HG03571 (cell line): ENCODE measurements at regions not wholly inside any gene's neighbourhood (a gene's known extent, or its start where the extent isn't known, plus 50 kb on each side); places are given as distances from the start of the nearest gene placed in this dataset.

Experiments
- ATAC-seq: cut with Tn5 transposase; IDR thresholded peaks from one replicate; pipeline ENCODE4 v1.9.1; 2021; ENCODE audit not compliant: unreplicated experiment

GRCh38 chr2:6064757-6065156, 372.6 kb downstream of the SOX11 start:
- ATAC-seq: no peak

DNA sequence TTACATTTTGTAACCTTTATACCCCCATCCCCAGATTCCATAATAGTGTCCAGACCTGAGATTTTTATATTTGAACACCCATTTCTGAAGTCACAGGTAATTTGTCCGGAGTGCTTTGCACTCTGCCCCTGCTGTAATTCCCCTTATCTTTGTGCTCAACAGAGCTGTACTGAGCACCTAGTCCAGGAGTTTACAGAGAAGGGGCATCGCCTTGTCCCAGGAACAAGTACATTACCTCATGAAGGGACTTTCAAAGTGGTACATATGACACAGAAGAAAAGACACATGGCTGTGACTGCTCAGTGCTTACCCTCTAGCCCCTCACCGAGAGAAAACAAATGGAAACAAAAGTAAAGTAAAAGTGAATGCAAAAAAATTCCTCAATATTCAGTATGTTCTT, 373.5 kb downstream of the SOX11 start:
- no peak for ATAC-seq

GRCh38 chr2:6067089-6067488, 374.9 kb downstream of the SOX11 start:
- no peak for ATAC-seq

DNA sequence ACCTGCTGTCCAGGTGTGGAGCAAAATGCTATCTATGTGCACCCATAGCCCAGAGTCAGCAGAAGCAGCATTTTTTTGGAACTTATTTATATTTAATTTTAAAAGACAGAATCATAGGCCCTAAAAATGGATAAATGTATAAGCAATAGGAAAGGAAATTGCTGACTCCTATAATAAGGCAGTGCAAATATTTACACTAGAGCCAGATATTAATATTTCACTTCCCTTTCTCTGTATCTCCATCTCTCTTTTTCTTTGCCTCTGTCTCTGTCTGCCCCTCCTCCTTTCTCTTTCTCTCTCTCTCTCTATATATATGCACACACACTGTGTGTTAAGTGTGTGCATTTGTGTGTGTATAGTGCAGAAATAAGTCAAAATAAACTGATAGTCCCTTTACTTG, 375.6 kb downstream of the SOX11 start:
- no peak for ATAC-seq

- ATAC-seq: no peak
Measured at GRCh38 chr2:6068429-6068828, 376.2 kb downstream of the SOX11 start.

DNA sequence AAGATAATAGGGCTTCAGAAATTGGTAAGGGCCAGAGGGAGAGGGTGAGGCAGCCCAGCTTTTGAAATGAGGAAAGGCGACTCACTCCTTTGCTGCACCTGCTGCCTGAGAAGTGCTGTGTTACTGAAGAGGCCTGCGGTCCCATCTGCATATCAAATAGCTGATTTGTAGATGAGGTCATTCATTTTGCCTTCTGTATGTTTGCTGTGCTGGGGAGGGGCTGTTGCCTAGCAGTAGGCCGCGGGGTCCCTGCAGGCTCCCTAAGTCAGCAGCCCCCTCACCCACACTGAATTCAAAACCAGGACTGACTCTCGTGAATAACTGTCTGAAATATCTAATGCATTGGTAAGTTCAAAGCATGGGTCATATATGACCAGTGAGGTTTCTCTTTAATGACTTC, 377.2 kb downstream of the SOX11 start:
- ATAC-seq: no peak

DNA sequence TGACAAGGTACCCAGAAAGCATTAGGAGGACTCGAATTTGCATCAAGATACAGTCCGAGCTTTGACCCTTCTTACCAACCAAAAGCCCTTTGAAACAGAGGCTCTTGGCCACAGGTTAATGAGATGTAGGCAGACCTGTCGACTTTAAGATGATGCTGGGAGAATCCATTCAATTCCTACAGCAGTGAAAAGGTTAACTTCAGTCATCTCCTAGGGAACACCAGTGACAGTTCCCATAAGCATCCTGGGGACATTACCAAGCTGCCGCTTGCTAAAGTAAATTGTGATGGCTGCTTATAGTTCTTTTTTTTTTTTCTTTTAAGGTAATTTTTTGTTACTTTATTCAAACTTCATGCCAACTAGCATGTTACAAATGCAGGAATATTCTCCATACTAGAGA, 379.3 kb downstream of the SOX11 start:
- ATAC-seq: no peak

DNA sequence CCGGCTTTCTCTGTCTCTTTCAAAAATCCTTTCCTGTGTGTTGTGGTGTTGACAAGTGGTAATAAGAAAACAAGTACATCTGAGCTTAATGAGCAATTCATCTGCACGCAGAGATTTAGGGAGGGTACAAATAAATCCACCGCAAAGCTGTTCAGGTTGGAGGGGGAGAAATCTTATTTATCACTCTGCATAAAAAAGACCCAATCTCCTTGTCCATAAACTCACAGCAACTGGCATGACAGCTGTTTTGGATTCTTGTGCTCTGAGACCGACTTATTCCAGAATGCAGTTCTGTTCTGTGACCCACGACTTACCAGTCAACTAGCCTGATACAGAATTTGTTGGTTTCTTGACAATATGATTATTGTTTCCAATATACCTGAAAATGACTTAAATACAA, 380.1 kb downstream of the SOX11 start:
- ATAC-seq: no peak

- no peak for ATAC-seq
Measured at GRCh38 chr2:6072768-6073167, 380.6 kb downstream of the SOX11 start.

DNA sequence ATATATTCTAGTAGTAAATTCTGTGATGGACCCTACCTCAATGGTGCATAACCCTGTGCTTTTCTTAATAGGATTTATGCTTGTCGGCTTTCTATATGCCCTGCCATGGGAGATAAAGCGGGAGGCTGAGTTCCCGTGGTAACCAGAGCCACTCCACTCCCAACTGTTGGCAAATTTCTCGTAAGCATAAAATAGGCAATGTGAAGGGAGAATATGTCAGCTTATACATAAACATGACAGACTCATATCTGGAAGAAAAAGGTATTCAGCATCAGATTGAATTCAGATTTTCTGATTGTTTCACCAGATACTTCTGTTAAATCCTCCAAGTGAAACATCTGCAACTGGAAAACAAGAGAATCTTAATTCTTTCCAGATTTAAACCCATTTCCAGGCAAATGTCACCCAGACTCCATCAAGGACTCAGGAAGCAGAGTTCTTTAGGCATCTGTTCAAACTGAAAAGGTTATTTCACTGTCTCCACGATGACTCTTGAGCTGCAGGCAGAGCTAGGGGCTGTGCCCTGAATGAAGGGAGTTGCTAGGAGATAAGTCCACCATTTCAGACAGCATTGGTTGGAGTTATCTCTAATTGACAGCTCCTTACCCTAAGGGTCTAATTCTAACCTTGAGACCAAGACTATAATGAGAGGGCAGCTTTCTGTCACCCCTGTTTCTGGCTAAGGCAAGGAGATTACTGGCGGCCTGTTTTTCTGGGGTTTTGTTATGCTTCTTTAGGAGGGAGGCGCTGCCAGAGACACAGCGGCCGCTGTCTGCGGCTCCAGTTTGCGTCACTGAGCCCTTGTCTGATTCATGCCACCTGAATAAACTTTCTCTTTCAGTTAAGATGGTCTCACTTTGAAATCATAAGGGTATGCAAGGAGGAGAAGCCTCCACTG, 381.3 kb downstream of the SOX11 start:
- no peak for ATAC-seq

GRCh38 chr2:6074089-6074643, 382.0 kb downstream of the SOX11 start:
- no peak for ATAC-seq

DNA sequence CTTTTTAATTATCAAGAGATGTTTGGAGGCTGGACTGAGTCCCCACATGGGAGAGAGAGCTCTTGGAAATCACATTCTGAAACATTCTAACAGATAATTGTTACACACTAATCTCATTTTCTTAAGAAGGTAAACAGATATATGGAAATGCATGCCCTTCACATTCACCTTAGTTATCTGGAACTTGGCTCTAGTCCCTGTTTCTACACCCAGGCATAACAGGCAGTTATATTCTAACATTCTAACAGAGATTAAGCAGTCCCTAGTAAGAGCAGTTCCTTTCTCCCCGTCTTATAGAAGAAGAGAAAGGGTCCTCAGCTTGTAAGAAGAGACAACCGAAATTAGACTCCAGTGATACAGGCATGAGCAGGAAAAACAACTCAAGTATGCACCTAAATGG, 385.4 kb downstream of the SOX11 start:
- ATAC-seq: no peak

- ATAC-seq: no peak
Measured at GRCh38 chr2:6078414-6078813, 386.2 kb downstream of the SOX11 start.

DNA sequence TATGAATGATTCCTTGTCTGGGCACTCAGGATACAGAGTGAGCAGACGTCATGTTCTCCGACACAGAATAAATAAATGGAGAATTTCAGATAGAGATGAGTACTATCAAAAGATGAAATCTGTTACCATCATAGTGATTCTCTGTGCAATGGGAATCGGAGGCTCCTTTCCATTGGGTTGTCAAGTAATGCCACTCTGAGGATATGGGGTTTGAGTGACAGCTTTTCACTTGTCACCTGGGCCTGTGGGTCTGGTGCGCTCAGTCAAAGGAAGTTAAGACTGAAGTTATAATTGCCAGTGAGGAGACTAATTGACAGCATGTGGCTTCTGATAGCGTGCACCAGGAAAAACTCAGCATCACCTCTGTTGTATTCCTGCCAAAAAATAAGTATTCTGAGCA, 387.2 kb downstream of the SOX11 start:
- ATAC-seq: no peak

DNA sequence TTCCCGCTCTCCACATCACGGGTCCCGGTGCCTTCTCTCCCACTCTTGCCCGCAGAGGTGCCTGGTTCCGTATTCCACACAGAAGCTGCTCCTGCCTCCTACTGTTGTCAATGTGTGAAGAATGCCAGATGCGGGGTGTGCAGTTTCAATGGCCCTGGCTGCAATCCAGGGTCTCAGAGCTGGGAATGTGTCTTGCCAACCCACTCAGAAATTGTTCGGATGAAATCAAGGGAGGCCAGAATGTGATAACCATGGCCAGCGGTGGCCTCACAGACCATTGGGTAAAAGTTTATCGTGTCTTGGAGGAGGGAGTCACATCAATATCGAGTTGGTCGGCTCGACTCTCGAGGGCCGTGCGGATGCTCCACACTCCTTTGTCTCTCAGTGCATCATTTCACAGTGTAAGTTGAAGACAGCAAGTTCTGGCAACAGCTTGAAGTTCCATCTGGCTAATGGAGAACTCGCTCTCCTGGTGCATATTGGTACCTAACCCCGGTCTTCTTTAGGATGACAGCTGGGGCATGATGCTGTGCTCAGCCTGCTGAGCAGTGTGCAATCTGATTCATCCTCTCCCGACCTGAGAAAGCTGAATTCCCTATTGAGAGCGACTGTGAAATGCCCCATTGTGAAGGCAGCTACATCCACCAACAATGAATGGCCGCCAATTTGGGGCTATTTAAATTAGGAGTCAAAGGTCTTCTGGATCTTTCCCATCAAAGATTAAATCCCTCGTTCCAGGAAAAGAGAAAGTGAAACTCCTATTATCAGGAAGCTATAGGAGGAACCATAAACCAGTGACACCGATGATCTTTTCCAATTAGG, 389.0 kb downstream of the SOX11 start:
- no peak for ATAC-seq

- ATAC-seq: no peak
Measured at GRCh38 chr2:6081955-6082624, 389.9 kb downstream of the SOX11 start.

GRCh38 chr2:6082625-6083018, 390.4 kb downstream of the SOX11 start:
- no peak for ATAC-seq

GRCh38 chr2:6083136-6083535, 391.0 kb downstream of the SOX11 start:
- ATAC-seq: no peak

DNA sequence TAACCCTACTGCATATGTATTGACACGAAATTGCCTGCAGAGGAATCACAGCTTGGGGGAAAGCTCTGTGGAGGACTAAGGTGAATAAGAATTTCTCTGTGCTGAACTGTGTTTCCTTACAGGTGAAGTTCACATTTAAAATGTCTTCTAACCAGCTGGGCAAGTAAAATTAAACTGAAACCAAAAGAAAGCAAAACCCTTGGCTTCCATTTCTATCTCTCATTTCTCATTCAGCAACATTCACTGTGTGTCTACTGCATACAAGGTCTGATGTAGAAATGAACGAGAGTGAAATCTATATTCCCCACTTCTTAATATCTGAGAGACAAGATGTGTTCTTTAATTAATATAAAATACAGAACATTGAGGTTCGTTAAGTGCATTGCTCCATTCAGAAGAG, 397.3 kb downstream of the SOX11 start:
- ATAC-seq: no peak

DNA sequence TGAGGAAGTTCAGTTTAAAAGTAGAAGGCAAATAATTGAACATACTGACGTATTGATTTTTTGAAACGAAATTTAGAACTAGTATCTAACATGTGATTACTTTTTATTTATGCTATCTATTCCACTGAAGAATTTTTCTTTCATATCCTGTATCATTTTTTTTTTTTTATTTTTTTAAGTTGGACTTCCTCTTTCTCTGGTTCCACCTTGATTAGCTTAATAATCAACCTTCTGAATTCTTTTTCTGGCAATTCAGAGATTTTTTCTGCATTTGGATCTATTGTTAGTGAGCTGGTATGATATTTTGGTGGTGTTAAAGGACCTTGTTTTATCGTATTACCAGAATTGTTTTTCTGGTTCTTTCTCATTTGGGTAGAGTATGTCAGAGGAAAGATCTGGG, 411.2 kb downstream of the SOX11 start:
- no peak for ATAC-seq

DNA sequence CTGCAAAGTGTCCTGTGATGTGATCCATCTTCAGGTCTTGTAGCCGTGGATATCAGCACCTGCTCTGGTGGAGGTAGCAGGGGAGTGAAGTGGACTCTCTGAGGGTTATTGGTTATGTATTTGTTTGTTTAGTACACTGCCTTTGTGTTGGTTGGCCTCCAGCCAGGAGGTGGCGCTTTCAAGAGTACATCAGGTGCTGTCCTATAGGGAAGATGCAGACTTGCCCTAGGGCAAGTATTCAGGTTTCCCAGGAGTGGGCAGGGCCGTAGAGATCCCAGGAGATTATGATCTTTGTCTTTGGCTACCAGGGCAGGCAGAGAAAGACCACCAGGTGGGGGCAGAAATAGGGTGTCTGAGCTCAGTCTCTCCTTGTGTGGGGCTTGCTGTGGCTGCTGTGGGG, 411.8 kb downstream of the SOX11 start:
- ATAC-seq: no peak
